Trophoblast cell (in vitro differentiated cells and primary cell): ENCODE measurements at regions not wholly inside any gene's neighbourhood (a gene's known extent, or its start where the extent isn't known, plus 50 kb on each side); places are given as distances from the start of the nearest gene placed in this dataset.
"Not testable (repeated sequence)": the region's sequence is repeated elsewhere in the genome, so short reads cannot be mapped to it uniquely, and the experiment has no call there.

Experiments used
- DNase-seq, 2 donors: peaks; one replicate each; pipeline ENCODE4 v3.0.0-alpha.2; 2016
- H2AFZ ChIP-seq: 2 replicates; pipeline ENCODE4 v1.6.1; 2013; ENCODE audit warnings: low read length, moderate library complexity, mild to moderate bottlenecking; ENCODE audit not compliant: insufficient read depth, poor library complexity
- H2AK5ac ChIP-seq: 2 replicates; pipeline ENCODE4 v1.6.1; 2013; ENCODE audit warnings: mild to moderate bottlenecking, low read length
- H2BK120ac ChIP-seq: 2 replicates; pipeline ENCODE4 v1.6.1; 2013; ENCODE audit warnings: low read length, mild to moderate bottlenecking, moderate library complexity; ENCODE audit not compliant: insufficient read depth, poor library complexity
- H2BK12ac ChIP-seq: 2 replicates; pipeline ENCODE4 v1.6.1; 2013; ENCODE audit warnings: mild to moderate bottlenecking, low read length, moderate library complexity
- H2BK5ac ChIP-seq: 2 replicates; pipeline ENCODE4 v1.6.1; 2013; ENCODE audit warnings: low read length, low read depth, moderate library complexity, mild to moderate bottlenecking; ENCODE audit not compliant: poor library complexity
- H3K14ac ChIP-seq: 2 replicates; pipeline ENCODE4 v1.6.1; 2013; ENCODE audit warnings: mild to moderate bottlenecking, low read length
- H3K18ac ChIP-seq: 2 replicates; pipeline ENCODE4 v1.6.1; 2013; ENCODE audit warnings: mild to moderate bottlenecking, low read length
- H3K23ac ChIP-seq: 2 replicates; pipeline ENCODE4 v1.6.1; 2013; ENCODE audit warnings: low read length
- H3K27ac ChIP-seq: 2 replicates; pipeline ENCODE4 v1.5.1; 2013; ENCODE audit warnings: low read depth, mild to moderate bottlenecking, inconsistent platforms, low read length, moderate library complexity
- H3K27me3 ChIP-seq: 2 replicates; pipeline ENCODE4 v1.6.1; 2013; ENCODE audit warnings: inconsistent platforms, mild to moderate bottlenecking, low read length, moderate library complexity; ENCODE audit not compliant: insufficient read depth
- H3K36me3 ChIP-seq, 2 experiments: 1 replicate in 1 of 2; 2 replicates in 1 of 2; pipeline ENCODE4 v1.6.1; 2013; ENCODE audit warnings: low read length in 2 of 2, mild to moderate bottlenecking in 2 of 2, moderate library complexity in 1 of 2; ENCODE audit not compliant: insufficient read depth in 2 of 2, control insufficient read depth in 1 of 2
- H3K4ac ChIP-seq: 2 replicates; pipeline ENCODE4 v1.6.1; 2013; ENCODE audit warnings: low read depth, mild to moderate bottlenecking, low read length, moderate library complexity
- H3K4me1 ChIP-seq, 2 experiments: 1 replicate in 1 of 2; 2 replicates in 1 of 2; pipeline ENCODE4 v1.6.1; 2013; ENCODE audit warnings: low read length in 2 of 2, mild to moderate bottlenecking in 2 of 2, moderate library complexity in 1 of 2; ENCODE audit not compliant: insufficient read depth in 2 of 2, control insufficient read depth in 1 of 2
- H3K4me2 ChIP-seq: 2 replicates; pipeline ENCODE4 v1.6.1; 2013; ENCODE audit warnings: inconsistent platforms, mild to moderate bottlenecking, low read length, moderate library complexity
- H3K4me3 ChIP-seq: 2 replicates; pipeline ENCODE4 v1.5.1; 2013; ENCODE audit warnings: mild to moderate bottlenecking, low read depth, low read length, inconsistent platforms
- H3K79me1 ChIP-seq: one replicate; pipeline ENCODE4 v1.6.1; 2013; ENCODE audit warnings: low read length
- H3K79me2 ChIP-seq: 2 replicates; pipeline ENCODE4 v1.6.1; 2013; ENCODE audit warnings: low read length, mild to moderate bottlenecking; ENCODE audit not compliant: control insufficient read depth, insufficient read depth, poor library complexity
- H3K9ac ChIP-seq: 2 replicates; pipeline ENCODE4 v1.6.1; 2013; ENCODE audit warnings: mild to moderate bottlenecking, low read length
- H3K9me3 ChIP-seq: 2 replicates; pipeline ENCODE4 v1.6.1; 2013; ENCODE audit warnings: low read depth, mild to moderate bottlenecking, control low read depth, inconsistent platforms, low read length; ENCODE audit not compliant: insufficient read depth
- H4K12ac ChIP-seq: 2 replicates; pipeline ENCODE4 v1.6.1; 2013; ENCODE audit warnings: low read depth, mild to moderate bottlenecking, low read length, moderate library complexity
- H4K8ac ChIP-seq: 2 replicates; pipeline ENCODE4 v1.6.1; 2013; ENCODE audit warnings: low read depth, mild to moderate bottlenecking, low read length, moderate library complexity
- H4K91ac ChIP-seq: one replicate; pipeline ENCODE4 v1.6.1; 2013; ENCODE audit warnings: low read depth, mild to moderate bottlenecking, low read length, moderate library complexity
- WGBS: extraction: QIAGEN DNeasy Blood & Tissue Kit; methylation state at CpG from one replicate; pipeline ENCODE4 v1.1.7; 2013; ENCODE audit warnings: missing lambda C conversion rate; ENCODE audit not compliant: insufficient read length, insufficient coverage; ENCODE audit errors: extremely low coverage; 5-methylcytosine and 5-hydroxymethylcytosine counted together

DNA sequence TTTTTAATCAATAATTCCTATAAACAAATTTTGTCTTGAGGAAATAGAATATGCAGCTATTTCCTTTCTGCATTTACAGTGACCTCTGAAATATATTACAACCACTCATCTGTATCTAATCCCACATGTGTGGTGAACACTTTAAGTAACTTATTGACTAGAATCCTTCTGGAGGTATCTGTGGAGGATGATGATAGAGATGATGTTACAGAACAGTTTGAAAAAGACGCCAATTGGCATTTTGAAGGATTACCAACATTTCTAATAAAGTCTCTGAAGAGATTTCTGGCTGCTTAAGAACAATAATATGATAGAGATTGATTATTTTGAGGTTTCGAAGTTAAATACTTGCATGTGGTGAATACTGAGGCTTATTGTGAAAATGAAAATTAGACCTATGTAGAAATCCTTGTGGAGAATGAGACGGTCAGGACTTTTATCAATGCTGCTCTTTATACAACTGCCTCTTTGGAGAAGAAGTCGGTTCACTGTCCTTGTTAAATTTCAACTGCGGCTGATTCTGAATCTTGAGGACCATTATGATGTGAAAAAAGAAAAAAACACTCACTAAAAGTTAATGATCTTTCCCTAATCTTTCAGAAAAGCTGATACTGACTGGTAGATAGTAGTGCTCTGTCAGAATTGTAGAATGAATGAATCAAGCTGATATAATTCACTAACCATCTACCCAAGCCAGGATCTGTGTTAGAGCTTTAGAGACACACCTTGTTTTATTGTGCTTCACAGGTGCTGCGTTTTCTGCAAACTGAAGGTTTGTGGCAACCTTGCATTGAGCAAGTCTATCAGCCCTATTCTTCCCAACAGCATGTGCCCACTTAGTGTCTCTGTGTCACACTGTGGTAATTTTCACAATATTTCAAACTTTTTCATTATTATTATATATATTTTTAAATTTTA lies 204.7 kb downstream of the SPRY1 start:
- Histone ChIP-seq H3K27ac (no peak overlapping the region), H2AFZ (no peak overlapping the region), H2BK5ac (no peak overlapping the region), H2AK5ac (no peak overlapping the region), H3K9me3 (no peaks in the 10 kb centered on the region), H3K4me3 (no peak overlapping the region), H3K36me3 (no peaks in the 10 kb centered on the region), H3K4ac (no peak overlapping the region), H3K4me1 (peaks cover 5 to 7% of the 10 kb centered on the region in 2 experiments), H4K91ac (no peak overlapping the region), H3K27me3 (no peaks in the 10 kb centered on the region), H3K4me2 (no peak overlapping the region), H4K12ac (no peak overlapping the region), H3K18ac (no peak overlapping the region), H3K79me1 (peaks cover 1% of the 10 kb centered on the region), H3K79me2 (no peaks in the 10 kb centered on the region), H2BK12ac (no peak overlapping the region), H4K8ac (no peak overlapping the region), H3K14ac (no peak overlapping the region), H2BK120ac (no peak overlapping the region), H3K9ac (no peak overlapping the region), H3K23ac (no peak overlapping the region)
- WGBS, result 100% methylated on average over 1 of the region's 6 CpGs
- DNase-seq, result no peak

DNA sequence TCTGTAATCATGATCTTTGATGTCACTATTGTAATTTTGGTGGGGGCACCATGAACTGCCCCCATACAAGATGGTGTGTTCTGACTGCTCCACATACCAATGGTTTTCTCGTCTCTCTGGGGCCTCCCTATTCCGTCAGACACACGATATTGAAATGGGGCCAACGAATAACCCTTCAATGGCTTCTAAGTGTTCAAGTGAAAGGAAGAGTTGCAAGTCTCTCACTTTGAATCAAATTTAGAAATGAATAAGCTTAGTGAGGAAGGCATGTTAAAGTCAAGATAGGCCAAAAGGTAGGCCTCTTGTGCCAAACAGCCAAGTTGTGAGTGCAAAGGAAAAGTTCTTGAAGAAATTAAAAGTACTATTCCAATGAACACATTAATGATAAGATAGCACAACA lies 205.4 kb downstream of the SPRY1 start:
- Histone ChIP-seq H4K91ac (no peak overlapping the region), H3K27me3 (no peaks in the 10 kb centered on the region), H2BK120ac (no peak overlapping the region), H3K9ac (no peak overlapping the region), H2AK5ac (no peak overlapping the region), H3K36me3 (no peaks in the 10 kb centered on the region), H3K4me3 (no peak overlapping the region), H2BK12ac (no peak overlapping the region), H3K9me3 (no peaks in the 10 kb centered on the region), H3K79me1 (peaks cover under 1% of the 10 kb centered on the region), H3K4me1 (peaks cover 2 to 5% of the 10 kb centered on the region in 2 experiments), H2BK5ac (no peak overlapping the region), H4K8ac (no peak overlapping the region), H2AFZ (no peak overlapping the region), H3K4ac (no peak overlapping the region), H3K79me2 (no peaks in the 10 kb centered on the region), H3K27ac (no peak overlapping the region), H3K18ac (no peak overlapping the region), H3K23ac (no peak overlapping the region), H4K12ac (no peak overlapping the region), H3K4me2 (no peak overlapping the region), H3K14ac (no peak overlapping the region)
- no peak for DNase-seq
- WGBS, result no CpG with 5 or more reads among the region's 4 CpGs

DNA sequence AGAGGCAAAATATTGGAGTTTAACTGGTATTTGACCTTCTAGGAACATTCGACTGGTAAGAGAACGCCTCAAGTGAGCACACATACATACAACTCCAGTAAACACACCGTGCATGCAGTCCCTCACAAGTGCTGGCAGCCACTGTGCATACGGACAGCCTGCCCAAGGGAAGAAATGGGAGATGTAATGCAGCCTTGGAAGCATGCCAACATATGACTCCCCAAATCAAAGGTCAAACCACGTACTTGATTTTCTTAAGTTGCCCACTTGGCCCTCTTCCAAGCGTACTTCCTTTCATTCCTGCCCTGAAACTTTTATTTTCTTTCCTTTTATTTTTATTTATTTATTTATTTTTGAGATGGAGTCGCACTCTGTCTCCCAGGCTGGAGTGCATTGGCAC lies 206.6 kb downstream of the SPRY1 start:
- H3K4me2 ChIP-seq, result no peak overlapping the region
- no peak overlapping the region for H3K23ac ChIP-seq
- H3K36me3 ChIP-seq, result no peaks in the 10 kb centered on the region
- peaks cover 0 to 3% of the 10 kb centered on the region in 2 experiments for H3K4me1 ChIP-seq
- H3K4me3 ChIP-seq, result no peak overlapping the region
- no peak overlapping the region for H2BK5ac ChIP-seq
- H3K27ac ChIP-seq, result no peak overlapping the region
- no peaks in the 10 kb centered on the region for H3K27me3 ChIP-seq
- H4K8ac ChIP-seq, result no peak overlapping the region
- no peak overlapping the region for H3K14ac ChIP-seq
- H2AFZ ChIP-seq, result no peak overlapping the region
- no peak overlapping the region for H4K91ac ChIP-seq
- H3K79me1 ChIP-seq, result no peaks in the 10 kb centered on the region
- no peak overlapping the region for H2BK12ac ChIP-seq
- H3K4ac ChIP-seq, result no peak overlapping the region
- no peaks in the 10 kb centered on the region for H3K79me2 ChIP-seq
- no CpG with 5 or more reads among the region's 7 CpGs for WGBS
- DNase-seq, result no peak
- H2BK120ac ChIP-seq, result no peak overlapping the region
- no peak overlapping the region for H3K9ac ChIP-seq
- H3K18ac ChIP-seq, result no peak overlapping the region
- H3K9me3 ChIP-seq, result no peaks in the 10 kb centered on the region
- no peak overlapping the region for H2AK5ac ChIP-seq
- H4K12ac ChIP-seq, result no peak overlapping the region

DNA sequence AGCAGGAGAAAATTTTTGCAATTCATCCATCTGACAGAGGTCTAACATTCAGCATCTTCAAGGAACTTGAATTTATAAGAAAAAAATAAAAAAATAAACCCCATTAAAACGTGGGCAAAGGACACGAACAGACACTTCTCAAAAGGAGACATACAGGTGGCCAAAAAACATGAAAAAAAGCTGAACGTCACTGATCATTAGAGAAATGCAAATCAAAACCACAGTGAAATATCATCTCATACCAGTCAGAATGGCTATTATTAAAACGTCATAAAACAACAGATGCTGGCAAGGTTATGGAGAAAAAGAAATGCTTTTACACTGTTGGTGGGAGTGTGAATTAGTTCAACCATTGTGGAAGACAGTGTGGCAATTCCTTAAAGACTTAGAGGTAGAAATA lies 209.2 kb downstream of the SPRY1 start:
- not testable (repeated sequence) for H3K4me1 ChIP-seq, DNase-seq, H2BK12ac ChIP-seq, H4K8ac ChIP-seq, H3K4me3 ChIP-seq, H3K14ac ChIP-seq, H3K79me1 ChIP-seq, H3K18ac ChIP-seq, H3K9ac ChIP-seq, H3K23ac ChIP-seq, H3K4ac ChIP-seq, H3K4me2 ChIP-seq, H4K12ac ChIP-seq, H2AFZ ChIP-seq, H2AK5ac ChIP-seq, H3K27me3 ChIP-seq, H3K27ac ChIP-seq, H3K9me3 ChIP-seq, H2BK5ac ChIP-seq, H4K91ac ChIP-seq, H2BK120ac ChIP-seq, H3K36me3 ChIP-seq, H3K79me2 ChIP-seq
- WGBS, result no CpG with 5 or more reads among the region's 4 CpGs
